ENCODE measurements at regions not wholly inside any gene's neighbourhood (a gene's known extent, or its start where the extent isn't known, plus 50 kb on each side); places are given as distances from the start of the nearest gene placed in this dataset.
"Not testable (repeated sequence)": the region's sequence is repeated elsewhere in the genome, so short reads cannot be mapped to it uniquely, and the experiment has no call there.

- POLR2A ChIA-PET (ENCODE audit: unreplicated experiment); H3K14ac ChIP-seq (replicated peaks; ENCODE audit: low read depth, low read length); CTCF ChIA-PET; H3K18ac ChIP-seq (ENCODE audit: low read depth, low read length); intact Hi-C loops (cut with micrococcal nuclease); H2BK120ac ChIP-seq (ENCODE audit: low read depth, low read length); H4K5ac ChIP-seq (ENCODE audit: low read depth, low read length); ATAC-seq (ENCODE audit: low read depth); H3K36me3 ChIP-seq (ENCODE audit: control insufficient read depth, insufficient read depth, low read length); H3K27me3 ChIP-seq (ENCODE audit: control insufficient read depth, insufficient read depth, low read length); H2BK5ac ChIP-seq (ENCODE audit: low read depth, low read length, poor library complexity, severe bottlenecking); H3K4me3 ChIP-seq (ENCODE audit: insufficient read depth, low read depth, low read length); H3K27ac ChIP-seq (ENCODE audit: insufficient read depth, low read length); H3K9me1 ChIP-seq (ENCODE audit: insufficient read depth, low read length); dilution Hi-C loops (cut with HindIII; ENCODE audit: low sequenced_read_pairs, unreplicated experiment); H2BK15ac ChIP-seq (ENCODE audit: low read depth, low read length); H3K23ac ChIP-seq (ENCODE audit: low read depth, low read length); BruUV-seq (replicated peaks); H2AFZ ChIP-seq (replicated peaks; ENCODE audit: low read length, poor library complexity); H3K9me3 ChIP-seq (ENCODE audit: control insufficient read depth, insufficient read depth, low read length); H4K8ac ChIP-seq (ENCODE audit: low read depth in 2 of 2, low read length in 2 of 2); H3K4me2 ChIP-seq (ENCODE audit: low read depth, low read length); H4K20me1 ChIP-seq (ENCODE audit: insufficient read depth, low read length); H2BK20ac ChIP-seq (ENCODE audit: low read depth, low read length); H3K4me1 ChIP-seq (ENCODE audit: control insufficient read depth, insufficient read depth, low read length); H3K4ac ChIP-seq (ENCODE audit: low read depth, low read length); H3K9ac ChIP-seq (ENCODE audit: low read depth, low read length); H3K56ac ChIP-seq (ENCODE audit: extremely low read depth, insufficient read depth, low read length); H2AK5ac ChIP-seq (ENCODE audit: low read depth, low read length); H2AK9ac ChIP-seq (replicated peaks; ENCODE audit: low read depth, low read length, poor library complexity); DNase-seq; H4K91ac ChIP-seq (ENCODE audit: insufficient read depth, low read depth, low read length); H3K79me1 ChIP-seq (ENCODE audit: low read depth in 1 of 2, low read length in 2 of 2); in situ Hi-C loops (cut with MboI; ENCODE audit: low sequenced_read_pairs): not testable (repeated sequence)
- no CpG with 5 or more reads among the region's 5 CpGs for WGBS, 2 experiments (ENCODE audit: extremely low coverage in 2 of 2, insufficient read length in 1 of 2)
Measured at GRCh38 chr6:60663199-60663598, 1622.8 kb downstream of the KHDRBS2 start.

All from IMR-90 (cell line).